Left cardiac atrium (tissue), 4 donors: ENCODE measurements at regions not wholly inside any gene's neighbourhood (a gene's known extent, or its start where the extent isn't known, plus 50 kb on each side); places are given as distances from the start of the nearest gene placed in this dataset.

Experiments used
- ATAC-seq, 2 donors: fragments of 200-7000 bp; cut with Tn5 transposase; one replicate each; pipeline ENCODE4 v1.9.1; 2020; ENCODE audit warnings: mild to moderate bottlenecking in 2 of 2, moderate library complexity in 2 of 2
- DNase-seq: peaks from one replicate; pipeline ENCODE4 v3.0.0-alpha.2; 2020
- intact Hi-C, 2 donors: fragments of 100-400 bp; cut with DNase I; formaldehyde crosslinking; loops; one replicate each; pipeline versions ENCODE4 v1.14.1 to v1.15.1; 2022 to 2023
- donor health status: DM: no; HTN: yes; CAD: no.
- donor health status: DM: no; HTN: yes; CAD: no; lungs with severe emphysema.
- donor health status: DM: yes; HTN: yes; CAD: no.
- donor health status: Dilated cardiomyopathy.

GRCh38 chr1:229098903-229099578 is 171.9 kb upstream of the RAB4A start:
- no peak for ATAC-seq
- DNase-seq: no peak
- intact Hi-C loops: no loop called here

GRCh38 chr1:229101011-229101871 is 169.7 kb upstream of the RAB4A start:
- no peak for ATAC-seq
- DNase-seq: no peak
- intact Hi-C loops: no loop called here

- no peak for DNase-seq
- no peak for ATAC-seq
- intact Hi-C loops: no loop called here
These were observed 168.0 kb upstream of the RAB4A start for GRCh38 chr1:229102741-229103391.

- ATAC-seq: no peak
- intact Hi-C loops: no loop called here
These were observed 166.3 kb upstream of the RAB4A start for GRCh38 chr1:229104654-229105053.

GRCh38 chr1:229105109-229105508 is 165.8 kb upstream of the RAB4A start:
- DNase-seq (no peak), ATAC-seq (peak; percentile 21 to 38)
- intact Hi-C loops: no loop called here

More at GRCh38 chr1:229104654-229105053, 166.3 kb upstream of the RAB4A start:
- no peak for DNase-seq

GRCh38 chr1:229105822-229106525 is 164.9 kb upstream of the RAB4A start:
- intact Hi-C loops: no loop called here
- no peak for ATAC-seq

GRCh38 chr1:229106526-229107125 is 164.3 kb upstream of the RAB4A start:
- intact Hi-C loops: no loop called here
- DNase-seq (no peak), ATAC-seq (no peak)

More at GRCh38 chr1:229105822-229106525, 164.9 kb upstream of the RAB4A start:
- no peak for DNase-seq

GRCh38 chr1:229107304-229107815 is 163.6 kb upstream of the RAB4A start:
- intact Hi-C loops: no loop called here
- DNase-seq: no peak
- ATAC-seq: no peak

- ATAC-seq (no peak), DNase-seq (no peak)
- intact Hi-C loops: no loop called here
These were observed 162.9 kb upstream of the RAB4A start for GRCh38 chr1:229107972-229108371.

- DNase-seq: no peak
- intact Hi-C loops: no loop called here
- ATAC-seq: peak in 1 of 2 donors; percentile 62
These were observed 162.2 kb upstream of the RAB4A start for GRCh38 chr1:229108598-229109201.

GRCh38 chr1:229109320-229109761 is 161.6 kb upstream of the RAB4A start:
- no peak for DNase-seq

GRCh38 chr1:229110986-229111385 is 159.9 kb upstream of the RAB4A start:
- DNase-seq (no peak), ATAC-seq (no peak)
- intact Hi-C loops: no loop called here

More at GRCh38 chr1:229109320-229109761, 161.6 kb upstream of the RAB4A start:
- intact Hi-C loops: no loop called here
- peak; percentile 49 to 82 for ATAC-seq

- ATAC-seq: no peak
These were observed 159.1 kb upstream of the RAB4A start for GRCh38 chr1:229111703-229112319.

GRCh38 chr1:229112832-229113548 is 157.9 kb upstream of the RAB4A start:
- ATAC-seq: no peak
- DNase-seq: no peak

More at GRCh38 chr1:229111703-229112319, 159.1 kb upstream of the RAB4A start:
- no peak for DNase-seq
- intact Hi-C loops: no loop called here

GRCh38 chr1:229114315-229114714 is 156.6 kb upstream of the RAB4A start:
- DNase-seq (no peak), ATAC-seq (no peak)
- intact Hi-C loops: no loop called here

More at GRCh38 chr1:229112832-229113548, 157.9 kb upstream of the RAB4A start:
- intact Hi-C loops: no loop called here

GRCh38 chr1:229114850-229115365 is 156.0 kb upstream of the RAB4A start:
- ATAC-seq (no peak), DNase-seq (no peak)
- intact Hi-C loops: no loop called here

GRCh38 chr1:229116114-229116513 is 154.8 kb upstream of the RAB4A start:
- no peak for ATAC-seq
- DNase-seq: no peak
- intact Hi-C loops: no loop called here
